Ishikawa (cell line): ENCODE measurements at regions not wholly inside any gene's neighbourhood (a gene's known extent, or its start where the extent isn't known, plus 50 kb on each side); places are given as distances from the start of the nearest gene placed in this dataset.

ENCODE experiments used
- CEBPB ChIP-seq: IDR thresholded peaks from 2 replicates; pipeline ENCODE4 v1.6.1; 2012
- EGR1 ChIP-seq: IDR thresholded peaks from 2 replicates; pipeline ENCODE4 v1.6.1; 2012
- EP300 ChIP-seq: IDR thresholded peaks from 2 replicates; pipeline ENCODE4 v1.6.1; 2012; ENCODE audit warnings: borderline replicate concordance
- RAD21 ChIP-seq: IDR thresholded peaks from 2 replicates; pipeline ENCODE4 v1.6.1; 2012; ENCODE audit warnings: low read depth
- TF ChIP-seq, protein P1 (sequence below): IDR thresholded peaks from 2 replicates; pipeline ENCODE4 v1.6.1; 2012
- TF ChIP-seq, protein P2 (sequence below): IDR thresholded peaks from 2 replicates; pipeline ENCODE4 v1.6.1; 2012

DNA sequence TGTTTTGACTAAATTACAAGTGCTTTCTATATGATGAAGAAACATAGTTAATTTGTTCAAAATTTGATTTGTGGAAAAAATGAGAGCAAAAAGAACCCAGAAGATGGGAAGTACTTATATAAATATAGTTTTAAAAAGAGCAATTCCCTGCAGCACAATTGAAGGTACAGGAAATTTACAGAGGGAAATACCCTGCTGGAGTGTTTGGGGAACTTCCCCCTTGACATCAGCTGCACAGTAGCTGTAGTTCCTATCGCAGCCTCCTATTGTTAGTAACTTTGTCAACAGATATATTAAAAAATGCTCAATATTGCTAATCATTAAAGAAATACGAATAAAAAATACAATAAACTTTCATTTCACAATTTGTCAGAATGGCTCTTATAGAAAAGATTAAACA lies 1118.8 kb upstream of the ZEB2 start:
- TF ChIP-seq, protein P1, sequence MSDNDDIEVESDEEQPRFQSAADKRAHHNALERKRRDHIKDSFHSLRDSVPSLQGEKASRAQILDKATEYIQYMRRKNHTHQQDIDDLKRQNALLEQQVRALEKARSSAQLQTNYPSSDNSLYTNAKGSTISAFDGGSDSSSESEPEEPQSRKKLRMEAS, result no peak
- TF ChIP-seq CEBPB (no peak), RAD21 (no peak), EP300 (no peak), EGR1 (no peak)
- TF ChIP-seq, protein P2, sequence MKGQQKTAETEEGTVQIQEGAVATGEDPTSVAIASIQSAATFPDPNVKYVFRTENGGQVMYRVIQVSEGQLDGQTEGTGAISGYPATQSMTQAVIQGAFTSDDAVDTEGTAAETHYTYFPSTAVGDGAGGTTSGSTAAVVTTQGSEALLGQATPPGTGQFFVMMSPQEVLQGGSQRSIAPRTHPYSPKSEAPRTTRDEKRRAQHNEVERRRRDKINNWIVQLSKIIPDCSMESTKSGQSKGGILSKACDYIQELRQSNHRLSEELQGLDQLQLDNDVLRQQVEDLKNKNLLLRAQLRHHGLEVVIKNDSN, result no peak
